ENCODE measurements at regions not wholly inside any gene's neighbourhood (a gene's known extent, or its start where the extent isn't known, plus 50 kb on each side); places are given as distances from the start of the nearest gene placed in this dataset.

- POLR2A ChIA-PET: no interaction called here
- CTCF ChIA-PET: no interaction called here
- no peak for DNase-seq (ENCODE audit: extremely low spot score)
- TF ChIP-seq SUZ12 (IDR thresholded peaks at IDR 0.05) (no peak), CTBP1 (IDR thresholded peaks at IDR 0.05; ENCODE audit: borderline replicate concordance) (no peak), SP1 (IDR thresholded peaks at IDR 0.05) (no peak), NFRKB (IDR thresholded peaks at IDR 0.05) (no peak), ELF4 (IDR thresholded peaks at IDR 0.05) (no peak), PKNOX1 (IDR thresholded peaks at IDR 0.05) (no peak), ARNT (IDR thresholded peaks at IDR 0.05) (no peak), FOXM1 (IDR thresholded peaks at IDR 0.05; ENCODE audit: borderline replicate concordance) (no peak), TARDBP (IDR thresholded peaks at IDR 0.05) (no peak), ZNF384 (IDR thresholded peaks at IDR 0.05) (no peak), FOXA1 (IDR thresholded peaks at IDR 0.05) (no peak), BHLHE40 (IDR thresholded peaks at IDR 0.05; ENCODE audit: borderline replicate concordance) (no peak), FOXK2 (IDR thresholded peaks at IDR 0.05) (no peak), LEF1 (IDR thresholded peaks at IDR 0.05; ENCODE audit: borderline replicate concordance) (no peak), L3MBTL2 (conservative IDR thresholded peaks at IDR 0.05) (no peak), HDGF (IDR thresholded peaks at IDR 0.05; ENCODE audit: borderline replicate concordance) (no peak)
These were observed 541.9 kb upstream of the CDH11 start for GRCh38 chr16:65663774-65664173.

- POLR2A ChIA-PET: no interaction called here
- no peak for DNase-seq (ENCODE audit: extremely low spot score)
- CTCF ChIA-PET: no interaction called here
- TF ChIP-seq FOXK2 (IDR thresholded peaks at IDR 0.05) (no peak), TARDBP (IDR thresholded peaks at IDR 0.05) (no peak)
These were observed 540.4 kb upstream of the CDH11 start for GRCh38 chr16:65662256-65662655.

- DNase-seq (ENCODE audit: extremely low spot score): no peak
- CTCF ChIA-PET: no interaction called here
- TF ChIP-seq PKNOX1 (IDR thresholded peaks at IDR 0.05) (no peak), CTBP1 (IDR thresholded peaks at IDR 0.05; ENCODE audit: borderline replicate concordance) (no peak), ARNT (IDR thresholded peaks at IDR 0.05) (no peak), LEF1 (IDR thresholded peaks at IDR 0.05; ENCODE audit: borderline replicate concordance) (no peak), TARDBP (IDR thresholded peaks at IDR 0.05) (no peak), SUZ12 (IDR thresholded peaks at IDR 0.05) (no peak), ZNF384 (IDR thresholded peaks at IDR 0.05) (no peak), SP1 (IDR thresholded peaks at IDR 0.05) (no peak), BHLHE40 (IDR thresholded peaks at IDR 0.05; ENCODE audit: borderline replicate concordance) (no peak), FOXA1 (IDR thresholded peaks at IDR 0.05) (no peak), FOXK2 (IDR thresholded peaks at IDR 0.05) (no peak), L3MBTL2 (conservative IDR thresholded peaks at IDR 0.05) (no peak), HDGF (IDR thresholded peaks at IDR 0.05; ENCODE audit: borderline replicate concordance) (no peak), ELF4 (IDR thresholded peaks at IDR 0.05) (no peak), FOXM1 (IDR thresholded peaks at IDR 0.05; ENCODE audit: borderline replicate concordance) (no peak), NFRKB (IDR thresholded peaks at IDR 0.05) (no peak)
- POLR2A ChIA-PET: no interaction called here
These were observed 539.7 kb upstream of the CDH11 start for GRCh38 chr16:65661558-65661957.

GRCh38 chr16:65660390-65660789 is 538.5 kb upstream of the CDH11 start:
- TF ChIP-seq BHLHE40 (IDR thresholded peaks at IDR 0.05; ENCODE audit: borderline replicate concordance) (no peak), HDGF (IDR thresholded peaks at IDR 0.05; ENCODE audit: borderline replicate concordance) (no peak), ZNF384 (IDR thresholded peaks at IDR 0.05) (no peak), NFRKB (IDR thresholded peaks at IDR 0.05) (no peak), SP1 (IDR thresholded peaks at IDR 0.05) (no peak), TARDBP (IDR thresholded peaks at IDR 0.05) (no peak), FOXA1 (IDR thresholded peaks at IDR 0.05) (no peak), FOXK2 (IDR thresholded peaks at IDR 0.05) (no peak)
- POLR2A ChIA-PET: no interaction called here
- CTCF ChIA-PET: no interaction called here
- DNase-seq (ENCODE audit: extremely low spot score): no peak

- no peak for TF ChIP-seq BHLHE40 (IDR thresholded peaks at IDR 0.05; ENCODE audit: borderline replicate concordance)
- no peak for TF ChIP-seq SP1 (IDR thresholded peaks at IDR 0.05)
- TF ChIP-seq PKNOX1 (IDR thresholded peaks at IDR 0.05): no peak
- TF ChIP-seq SUZ12 (IDR thresholded peaks at IDR 0.05): no peak
- TF ChIP-seq FOXM1 (IDR thresholded peaks at IDR 0.05; ENCODE audit: borderline replicate concordance): no peak
- TF ChIP-seq ELF4 (IDR thresholded peaks at IDR 0.05): no peak
- CTCF ChIA-PET: no interaction called here
- POLR2A ChIA-PET: no interaction called here
- no peak for DNase-seq (ENCODE audit: extremely low spot score)
These were observed 537.9 kb upstream of the CDH11 start for GRCh38 chr16:65659758-65660157.

- CTCF ChIA-PET: no interaction called here
- POLR2A ChIA-PET: no interaction called here
- no peak for DNase-seq (ENCODE audit: extremely low spot score)
- TF ChIP-seq ZNF384 (IDR thresholded peaks at IDR 0.05): no peak
- no peak for TF ChIP-seq L3MBTL2 (conservative IDR thresholded peaks at IDR 0.05)
- no peak for TF ChIP-seq CTBP1 (IDR thresholded peaks at IDR 0.05; ENCODE audit: borderline replicate concordance)
- no peak for TF ChIP-seq SP1 (IDR thresholded peaks at IDR 0.05)
- no peak for TF ChIP-seq FOXK2 (IDR thresholded peaks at IDR 0.05)
- TF ChIP-seq BHLHE40 (IDR thresholded peaks at IDR 0.05; ENCODE audit: borderline replicate concordance): no peak
- TF ChIP-seq TARDBP (IDR thresholded peaks at IDR 0.05): no peak
- no peak for TF ChIP-seq ARNT (IDR thresholded peaks at IDR 0.05)
These were observed 536.9 kb upstream of the CDH11 start for GRCh38 chr16:65658787-65659220.

GRCh38 chr16:65658349-65658748 is 536.5 kb upstream of the CDH11 start:
- DNase-seq (ENCODE audit: extremely low spot score): no peak
- CTCF ChIA-PET: no interaction called here
- TF ChIP-seq BHLHE40 (IDR thresholded peaks at IDR 0.05; ENCODE audit: borderline replicate concordance): no peak
- no peak for TF ChIP-seq TARDBP (IDR thresholded peaks at IDR 0.05)
- no peak for TF ChIP-seq SP1 (IDR thresholded peaks at IDR 0.05)
- no peak for TF ChIP-seq FOXA1 (IDR thresholded peaks at IDR 0.05)
- no peak for TF ChIP-seq CTBP1 (IDR thresholded peaks at IDR 0.05; ENCODE audit: borderline replicate concordance)
- no peak for TF ChIP-seq ARNT (IDR thresholded peaks at IDR 0.05)
- TF ChIP-seq ZNF384 (IDR thresholded peaks at IDR 0.05): no peak
- TF ChIP-seq FOXK2 (IDR thresholded peaks at IDR 0.05): no peak
- TF ChIP-seq HDGF (IDR thresholded peaks at IDR 0.05; ENCODE audit: borderline replicate concordance): no peak
- TF ChIP-seq SUZ12 (IDR thresholded peaks at IDR 0.05): no peak
- TF ChIP-seq ELF4 (IDR thresholded peaks at IDR 0.05): no peak
- no peak for TF ChIP-seq LEF1 (IDR thresholded peaks at IDR 0.05; ENCODE audit: borderline replicate concordance)
- TF ChIP-seq NFRKB (IDR thresholded peaks at IDR 0.05): no peak
- TF ChIP-seq L3MBTL2 (conservative IDR thresholded peaks at IDR 0.05): no peak
- no peak for TF ChIP-seq PKNOX1 (IDR thresholded peaks at IDR 0.05)
- TF ChIP-seq FOXM1 (IDR thresholded peaks at IDR 0.05; ENCODE audit: borderline replicate concordance): no peak
- POLR2A ChIA-PET: no interaction called here

All from HEK293T (cell line).